ENCODE measurements at regions not wholly inside any gene's neighbourhood (a gene's known extent, or its start where the extent isn't known, plus 50 kb on each side); places are given as distances from the start of the nearest gene placed in this dataset.

GRCh38 chr7:110071192-110071591, 1019.7 kb upstream of the LRRN3 start:
- TF ChIP-seq, protein P1, sequence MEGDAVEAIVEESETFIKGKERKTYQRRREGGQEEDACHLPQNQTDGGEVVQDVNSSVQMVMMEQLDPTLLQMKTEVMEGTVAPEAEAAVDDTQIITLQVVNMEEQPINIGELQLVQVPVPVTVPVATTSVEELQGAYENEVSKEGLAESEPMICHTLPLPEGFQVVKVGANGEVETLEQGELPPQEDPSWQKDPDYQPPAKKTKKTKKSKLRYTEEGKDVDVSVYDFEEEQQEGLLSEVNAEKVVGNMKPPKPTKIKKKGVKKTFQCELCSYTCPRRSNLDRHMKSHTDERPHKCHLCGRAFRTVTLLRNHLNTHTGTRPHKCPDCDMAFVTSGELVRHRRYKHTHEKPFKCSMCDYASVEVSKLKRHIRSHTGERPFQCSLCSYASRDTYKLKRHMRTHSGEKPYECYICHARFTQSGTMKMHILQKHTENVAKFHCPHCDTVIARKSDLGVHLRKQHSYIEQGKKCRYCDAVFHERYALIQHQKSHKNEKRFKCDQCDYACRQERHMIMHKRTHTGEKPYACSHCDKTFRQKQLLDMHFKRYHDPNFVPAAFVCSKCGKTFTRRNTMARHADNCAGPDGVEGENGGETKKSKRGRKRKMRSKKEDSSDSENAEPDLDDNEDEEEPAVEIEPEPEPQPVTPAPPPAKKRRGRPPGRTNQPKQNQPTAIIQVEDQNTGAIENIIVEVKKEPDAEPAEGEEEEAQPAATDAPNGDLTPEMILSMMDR (tag by site-specific recombination; IDR thresholded peaks at IDR 0.05), result no peak
- no peak for TF ChIP-seq YY1 (tag by site-specific recombination; IDR thresholded peaks at IDR 0.05)
- TF ChIP-seq ZNF114 (tag by site-specific recombination; IDR thresholded peaks at IDR 0.05), result no peak
- no peak for TF ChIP-seq ZBTB20 (tag by site-specific recombination; IDR thresholded peaks at IDR 0.05)
- TF ChIP-seq ZNF292 (tag by site-specific recombination; IDR thresholded peaks at IDR 0.05; ENCODE audit: borderline replicate concordance, low read depth), result no peak
- no peak for TF ChIP-seq ZNF324 (tag by site-specific recombination; IDR thresholded peaks at IDR 0.05)
